Mucosa of descending colon (tissue), 3 donors: ENCODE measurements at regions not wholly inside any gene's neighbourhood (a gene's known extent, or its start where the extent isn't known, plus 50 kb on each side); places are given as distances from the start of the nearest gene placed in this dataset.

ENCODE experiments used
- ATAC-seq: fragments of 200-7000 bp; cut with Tn5 transposase; one replicate; pipeline ENCODE4 v1.9.1; 2020; ENCODE audit warnings: mild to moderate bottlenecking, moderate library complexity
- DNase-seq, 3 donors: peaks; one replicate each; pipeline ENCODE4 v3.0.0-alpha.2; 2020
- H3K36me3 ChIP-seq: fragments of 200-600 bp; one replicate; pipeline ENCODE4 v1.8.0; 2021; ENCODE audit warnings: low read depth, mild to moderate bottlenecking
- H3K4me1 ChIP-seq: fragments of 200-600 bp; one replicate; pipeline ENCODE4 v1.8.0; 2021; ENCODE audit warnings: low read depth, mild to moderate bottlenecking
- H3K4me3 ChIP-seq: fragments of 200-600 bp; one replicate; pipeline ENCODE4 v1.8.0; 2021; ENCODE audit warnings: mild to moderate bottlenecking
- H3K9me3 ChIP-seq: fragments of 200-600 bp; one replicate; pipeline ENCODE4 v1.8.0; 2021; ENCODE audit warnings: mild to moderate bottlenecking
- intact Hi-C, 2 donors: fragments of 100-400 bp; cut with DNase I in 1 of 2; cut with micrococcal nuclease in 1 of 2; formaldehyde crosslinking; loops; one replicate each; pipeline versions ENCODE4 v1.11.0 to v1.11.1; 2022; cut with DNase I, micrococcal nuclease
- TF ChIP-seq, protein P1 (sequence below): fragments of 200-600 bp; IDR thresholded peaks from one replicate; pipeline ENCODE4 v1.8.0; 2022; ENCODE audit warnings: antibody characterized with exemption, mild to moderate bottlenecking
- donor health status: DM: no; HTN: no; CAD: no; lungs with moderate emphysema.
- donor health status: DM: no; HTN: no; CAD: no.
- donor health status: DM: no; HTN: yes; CAD: no.

DNA sequence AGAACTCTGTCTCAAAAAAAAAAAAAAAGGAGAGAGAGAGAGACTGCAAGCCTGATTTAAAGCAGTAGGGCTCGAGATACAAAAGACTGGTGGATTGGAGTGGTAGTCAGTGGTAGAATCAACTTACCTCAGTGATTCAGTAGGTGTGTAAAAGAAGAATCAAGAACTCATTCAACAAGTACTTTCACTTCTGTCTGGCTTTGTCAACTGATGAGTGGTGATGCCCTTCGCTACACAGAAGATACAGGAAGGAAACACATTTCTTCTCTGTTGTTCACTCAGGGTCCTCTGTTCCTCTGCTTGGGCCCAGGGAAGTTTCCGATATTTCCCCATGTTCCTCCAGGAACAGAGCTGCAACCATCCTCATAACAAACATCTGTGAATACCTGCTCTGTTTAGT lies 68.6 kb upstream of the COG2 start:
- intact Hi-C loops = no loop called here
- DNase-seq (no peak), ATAC-seq (no peak)
- TF ChIP-seq, protein P1, sequence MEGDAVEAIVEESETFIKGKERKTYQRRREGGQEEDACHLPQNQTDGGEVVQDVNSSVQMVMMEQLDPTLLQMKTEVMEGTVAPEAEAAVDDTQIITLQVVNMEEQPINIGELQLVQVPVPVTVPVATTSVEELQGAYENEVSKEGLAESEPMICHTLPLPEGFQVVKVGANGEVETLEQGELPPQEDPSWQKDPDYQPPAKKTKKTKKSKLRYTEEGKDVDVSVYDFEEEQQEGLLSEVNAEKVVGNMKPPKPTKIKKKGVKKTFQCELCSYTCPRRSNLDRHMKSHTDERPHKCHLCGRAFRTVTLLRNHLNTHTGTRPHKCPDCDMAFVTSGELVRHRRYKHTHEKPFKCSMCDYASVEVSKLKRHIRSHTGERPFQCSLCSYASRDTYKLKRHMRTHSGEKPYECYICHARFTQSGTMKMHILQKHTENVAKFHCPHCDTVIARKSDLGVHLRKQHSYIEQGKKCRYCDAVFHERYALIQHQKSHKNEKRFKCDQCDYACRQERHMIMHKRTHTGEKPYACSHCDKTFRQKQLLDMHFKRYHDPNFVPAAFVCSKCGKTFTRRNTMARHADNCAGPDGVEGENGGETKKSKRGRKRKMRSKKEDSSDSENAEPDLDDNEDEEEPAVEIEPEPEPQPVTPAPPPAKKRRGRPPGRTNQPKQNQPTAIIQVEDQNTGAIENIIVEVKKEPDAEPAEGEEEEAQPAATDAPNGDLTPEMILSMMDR = no peak
- H3K9me3 ChIP-seq = no peaks in the 10 kb centered on the region
- no peaks in the 10 kb centered on the region for H3K36me3 ChIP-seq
- no peak overlapping the region for H3K4me3 ChIP-seq
- peaks cover 30% of the 10 kb centered on the region for H3K4me1 ChIP-seq

DNA sequence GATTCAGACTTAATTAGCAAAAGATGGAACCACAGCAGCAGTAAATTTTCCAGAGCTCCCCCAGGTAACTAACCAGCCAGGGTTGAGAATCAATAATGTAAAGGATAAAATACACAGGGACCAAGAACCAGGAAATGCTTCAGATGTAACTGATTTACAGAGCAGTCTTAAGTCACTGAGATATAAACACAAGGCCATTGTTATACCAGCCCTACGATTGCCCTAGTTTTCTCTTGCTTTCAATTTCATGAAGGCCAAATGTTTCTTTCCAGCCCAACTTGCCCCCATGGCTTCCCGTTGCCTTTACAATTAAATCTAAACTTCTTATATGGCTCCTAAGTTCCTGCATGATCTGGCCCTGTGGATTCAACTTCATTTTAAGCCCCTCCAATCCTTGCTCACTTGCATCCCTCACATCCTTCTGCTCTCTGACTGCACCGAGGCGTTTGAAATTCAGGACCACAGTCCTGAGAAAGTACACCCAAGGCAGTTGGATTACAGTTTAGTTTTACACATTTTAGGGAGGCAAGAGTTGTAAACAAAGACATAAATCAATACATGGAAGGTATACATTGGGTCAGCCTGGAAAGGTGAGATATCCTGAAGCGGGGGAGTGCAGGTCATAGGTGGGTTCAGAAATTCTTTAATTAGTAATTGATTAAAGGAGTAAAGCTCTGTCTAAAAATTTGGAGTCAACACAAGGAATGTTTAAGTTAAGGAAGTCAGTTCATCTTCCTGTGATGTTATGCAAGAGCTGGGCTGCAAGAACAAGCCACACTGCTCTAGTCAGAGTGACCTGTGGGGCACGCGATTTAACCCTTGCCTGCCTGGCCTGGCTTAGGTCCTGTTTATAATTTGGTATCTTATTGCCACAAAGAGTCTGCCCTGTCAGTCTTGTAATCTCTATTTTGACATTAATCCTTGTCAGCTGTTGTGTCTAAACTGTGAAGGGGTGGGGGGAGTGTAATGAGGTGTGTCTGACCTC lies 69.9 kb upstream of the COG2 start:
- H3K9me3 ChIP-seq = no peaks in the 10 kb centered on the region
- ATAC-seq = peak; percentile 78
- peaks cover 37% of the 10 kb centered on the region for H3K4me1 ChIP-seq
- H3K4me3 ChIP-seq = no peak overlapping the region
- intact Hi-C loops = no loop called here
- TF ChIP-seq, protein P1 = no peak
- H3K36me3 ChIP-seq = no peaks in the 10 kb centered on the region
- peak; percentile 67 to 77 (median 72) for DNase-seq

DNA sequence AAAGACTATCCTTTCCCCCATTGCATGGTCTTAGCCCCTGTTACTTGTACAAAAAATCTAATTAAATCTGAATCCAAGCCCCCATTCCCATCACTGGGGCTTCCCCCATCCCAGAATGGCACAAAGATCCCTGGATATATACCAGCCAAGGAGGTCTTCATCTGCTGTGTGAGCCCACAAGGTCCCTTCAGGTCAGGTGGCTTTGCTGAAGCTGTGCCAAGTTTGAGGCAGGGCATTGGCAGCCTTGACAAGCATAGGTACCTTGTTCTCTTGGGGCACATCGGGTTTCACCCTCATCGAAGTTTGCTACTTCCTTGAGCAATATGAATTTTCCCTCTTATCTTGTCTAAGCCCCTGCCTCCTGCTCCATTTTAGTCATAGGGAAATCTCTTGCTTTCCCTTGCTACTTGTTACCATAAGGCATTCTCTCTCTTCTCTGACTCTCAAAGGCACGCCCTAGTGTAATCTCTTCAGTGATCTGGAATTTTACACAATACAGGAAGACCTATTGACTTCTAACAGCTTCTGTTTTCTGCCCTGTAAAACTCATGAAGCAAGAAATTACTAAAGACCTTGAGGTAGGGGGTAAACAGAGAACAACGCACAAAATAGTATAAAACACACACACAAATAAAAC lies 71.4 kb upstream of the COG2 start:
- Histone ChIP-seq H3K4me1 (peaks cover 35% of the 10 kb centered on the region), H3K9me3 (no peaks in the 10 kb centered on the region), H3K36me3 (no peaks in the 10 kb centered on the region), H3K4me3 (no peak overlapping the region)
- DNase-seq = peak in 2 of 3 donors; percentile 61 to 69
- TF ChIP-seq, protein P1 = no peak
- ATAC-seq = peak; percentile 72
- intact Hi-C loops = no loop called here

DNA sequence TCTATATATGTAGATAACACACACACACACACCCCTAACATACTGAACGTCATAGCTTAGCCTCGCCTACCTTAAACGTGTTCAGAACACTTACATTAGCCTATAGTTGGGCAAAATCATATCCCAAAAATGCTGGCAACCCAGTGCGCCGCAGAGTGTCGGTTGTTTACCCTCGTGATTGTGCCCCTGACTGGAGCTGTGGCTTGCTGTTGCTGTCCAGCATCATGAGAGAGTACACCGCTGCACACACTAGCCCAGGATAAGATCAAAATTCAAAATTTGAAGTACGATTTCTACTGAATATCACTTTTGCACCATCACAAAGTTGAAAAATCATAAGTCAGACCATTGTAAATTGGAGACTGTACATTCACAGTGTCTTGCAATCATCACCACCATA lies 73.1 kb upstream of the COG2 start:
- no peaks in the 10 kb centered on the region for H3K36me3 ChIP-seq
- peaks cover 28% of the 10 kb centered on the region for H3K4me1 ChIP-seq
- TF ChIP-seq, protein P1 = no peak
- ATAC-seq = no peak
- intact Hi-C loops = no loop called here
- DNase-seq = no peak
- no peaks in the 10 kb centered on the region for H3K9me3 ChIP-seq
- H3K4me3 ChIP-seq = no peak overlapping the region

DNA sequence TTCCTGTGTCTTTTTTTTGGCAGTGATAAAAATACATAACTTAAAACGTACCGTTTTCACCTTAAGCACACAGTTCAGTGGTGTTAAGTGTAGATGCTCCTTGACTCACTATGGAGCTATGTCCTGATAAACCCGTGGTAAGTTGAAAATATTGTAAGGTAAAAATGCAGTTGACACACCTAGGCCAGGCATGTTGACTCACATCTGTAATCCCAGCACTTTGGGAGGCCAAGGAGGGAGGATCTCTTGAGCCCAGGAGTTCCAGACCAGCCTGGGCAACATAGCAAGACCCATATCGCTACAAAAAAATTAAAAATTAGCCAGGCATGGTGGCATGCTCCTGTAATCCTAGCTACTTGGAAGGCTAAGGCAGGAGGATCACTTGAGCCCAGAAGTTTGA lies 73.6 kb upstream of the COG2 start:
- H3K4me1 ChIP-seq = peaks cover 28% of the 10 kb centered on the region
- no peaks in the 10 kb centered on the region for H3K9me3 ChIP-seq
- no peaks in the 10 kb centered on the region for H3K36me3 ChIP-seq
- H3K4me3 ChIP-seq = no peak overlapping the region
- intact Hi-C loops = no loop called here
- no peak for ATAC-seq
- no peak for DNase-seq
- TF ChIP-seq, protein P1 = no peak
